SK-N-SH treated with all-trans-retinoic acid at 6 μM for 48 hours (cell line): ENCODE measurements at regions not wholly inside any gene's neighbourhood (a gene's known extent, or its start where the extent isn't known, plus 50 kb on each side); places are given as distances from the start of the nearest gene placed in this dataset.

Experiments used
- ATAC-seq: fragments of 200-7000 bp; cut with Tn5 transposase; 3 replicates; pipeline ENCODE4 v1.9.1; 2020; ENCODE audit warnings: mild to moderate bottlenecking, moderate library complexity
- ARNTL ChIP-seq: fragments of 450-650 bp; formaldehyde crosslinking; IDR thresholded peaks from 2 replicates; pipeline ENCODE4 v1.5.0; 2020; ENCODE audit warnings: low read depth, mild to moderate bottlenecking, moderate library complexity, borderline replicate concordance
- BACH2 ChIP-seq: fragments of 250-450 bp; sonication (Bioruptor Pico); IDR thresholded peaks from 2 replicates; pipeline ENCODE4 v1.9.0; 2021; ENCODE audit warnings: mild to moderate bottlenecking, borderline replicate concordance
- CREB5 ChIP-seq: fragments of 250-450 bp; sonication (Bioruptor Pico); IDR thresholded peaks from 2 replicates; pipeline ENCODE4 v1.5.1; 2020; ENCODE audit warnings: low read depth, mild to moderate bottlenecking, moderate library complexity
- CSDC2 ChIP-seq: fragments of 250-450 bp; sonication (Bioruptor Pico); IDR thresholded peaks from 2 replicates; pipeline ENCODE4 v1.5.0; 2020; ENCODE audit warnings: mild to moderate bottlenecking, moderate library complexity
- CSRNP3 ChIP-seq: fragments of 250-450 bp; sonication (Bioruptor Pico); IDR thresholded peaks from 2 replicates; pipeline ENCODE4 v1.5.1; 2021; ENCODE audit warnings: mild to moderate bottlenecking, moderate library complexity
- ESRRG ChIP-seq: fragments of 250-450 bp; sonication (Bioruptor Pico); IDR thresholded peaks from 2 replicates; pipeline ENCODE4 v1.6.1; 2021; ENCODE audit warnings: mild to moderate bottlenecking
- GLIS3 ChIP-seq: fragments of 250-450 bp; sonication (Bioruptor Pico); IDR thresholded peaks from 2 replicates; pipeline ENCODE4 v1.5.0; 2020; ENCODE audit warnings: mild to moderate bottlenecking, moderate library complexity
- ISL1 ChIP-seq: fragments of 250-450 bp; sonication (Bioruptor Pico); IDR thresholded peaks from 2 replicates; pipeline ENCODE4 v2.1.2; 2022; ENCODE audit warnings: mild to moderate bottlenecking, moderate library complexity
- OSR1 ChIP-seq: fragments of 250-450 bp; sonication (Bioruptor Pico); IDR thresholded peaks from 2 replicates; pipeline ENCODE4 v1.8.0; 2022; ENCODE audit warnings: moderate library complexity, mild to moderate bottlenecking, inconsistent platforms
- PATZ1 ChIP-seq: fragments of 250-450 bp; sonication (Bioruptor Pico); IDR thresholded peaks from 2 replicates; pipeline ENCODE4 v1.8.0; 2020; ENCODE audit warnings: mild to moderate bottlenecking, moderate library complexity, borderline replicate concordance
- PPARA ChIP-seq: fragments of 250-450 bp; sonication (Bioruptor Pico); IDR thresholded peaks from 2 replicates; pipeline ENCODE4 v1.5.0; 2020; ENCODE audit warnings: mild to moderate bottlenecking, borderline replicate concordance
- RARB ChIP-seq: fragments of 250-450 bp; sonication (Bioruptor Pico); IDR thresholded peaks from 2 replicates; pipeline ENCODE4 v1.8.0; 2021; ENCODE audit warnings: mild to moderate bottlenecking, moderate library complexity
- SNAI2 ChIP-seq: fragments of 250-450 bp; sonication (Bioruptor Pico); IDR thresholded peaks from 2 replicates; pipeline ENCODE4 v1.5.0; 2020; ENCODE audit warnings: mild to moderate bottlenecking, moderate library complexity
- TCF4 ChIP-seq: fragments of 250-450 bp; sonication (Bioruptor Pico); IDR thresholded peaks from 2 replicates; pipeline ENCODE4 v1.8.0; 2021; ENCODE audit warnings: mild to moderate bottlenecking, moderate library complexity, borderline replicate concordance
- TOX ChIP-seq: fragments of 250-450 bp; sonication (Bioruptor Pico); IDR thresholded peaks from 2 replicates; pipeline ENCODE4 v1.8.0; 2021; ENCODE audit warnings: mild to moderate bottlenecking, moderate library complexity, borderline replicate concordance
- TSHZ2 ChIP-seq: fragments of 250-450 bp; sonication (Bioruptor Pico); IDR thresholded peaks from 2 replicates; pipeline ENCODE4 v1.5.0; 2020; ENCODE audit warnings: mild to moderate bottlenecking, moderate library complexity
- ZC3H10 ChIP-seq: fragments of 250-450 bp; sonication (Bioruptor Pico); IDR thresholded peaks from 2 replicates; pipeline ENCODE4 v1.5.1; 2021; ENCODE audit warnings: mild to moderate bottlenecking, moderate library complexity
- ZFP3 ChIP-seq: fragments of 250-450 bp; sonication (Bioruptor Pico); IDR thresholded peaks from 2 replicates; pipeline ENCODE4 v1.5.0; 2020; ENCODE audit warnings: mild to moderate bottlenecking, moderate library complexity
- ZFP30 ChIP-seq: fragments of 450-650 bp; formaldehyde crosslinking; IDR thresholded peaks from 2 replicates; pipeline ENCODE4 v1.5.0; 2022; ENCODE audit warnings: mild to moderate bottlenecking, moderate library complexity
- ZNF565 ChIP-seq: fragments of 450-650 bp; formaldehyde crosslinking; conservative IDR thresholded peaks from 2 replicates; pipeline ENCODE4 v1.5.0; 2020; ENCODE audit warnings: low read depth, mild to moderate bottlenecking, moderate library complexity
- ZNF8 ChIP-seq: fragments of 450-650 bp; formaldehyde crosslinking; IDR thresholded peaks from 2 replicates; pipeline ENCODE4 v1.5.0; 2020; ENCODE audit warnings: mild to moderate bottlenecking, moderate library complexity

GRCh38 chr12:116418551-116418950, 140.6 kb upstream of the MAP1LC3B2 start:
- no peak for TF ChIP-seq SNAI2
- TF ChIP-seq TOX (CRISPR knock-in tag), result no peak
- TF ChIP-seq ZNF8 (CRISPR knock-in tag), result no peak
- no peak for TF ChIP-seq OSR1
- TF ChIP-seq ARNTL, result no peak
- TF ChIP-seq ZNF565 (CRISPR knock-in tag), result no peak
- no peak for TF ChIP-seq GLIS3 (CRISPR knock-in tag)
- no peak for TF ChIP-seq TSHZ2
- no peak for ATAC-seq

GRCh38 chr12:116420227-116420880, 138.8 kb upstream of the MAP1LC3B2 start:
- no peak for TF ChIP-seq BACH2
- TF ChIP-seq ZNF565 (CRISPR knock-in tag), result no peak
- TF ChIP-seq RARB (CRISPR knock-in tag), result no peak
- no peak for TF ChIP-seq OSR1
- TF ChIP-seq ZFP3, result no peak
- no peak for TF ChIP-seq ZNF8 (CRISPR knock-in tag)
- no peak for TF ChIP-seq TCF4
- no peak for TF ChIP-seq PATZ1
- no peak for TF ChIP-seq ZFP30 (CRISPR knock-in tag)
- TF ChIP-seq, all 23 proteins: peak for 0
- no peak; the same call in 2 of the 3 replicates for ATAC-seq

GRCh38 chr12:116421785-116422538, 137.2 kb upstream of the MAP1LC3B2 start:
- no peak for TF ChIP-seq ZNF565 (CRISPR knock-in tag)
- no peak for TF ChIP-seq ZFP3
- no peak for ATAC-seq

GRCh38 chr12:116423094-116423493, 136.1 kb upstream of the MAP1LC3B2 start:
- peak; percentile 59 for ATAC-seq
- TF ChIP-seq ZFP3 (no peak), TOX (CRISPR knock-in tag) (peak; percentile 40; the same call in 1 of the 2 replicates), ARNTL (no peak), OSR1 (no peak), TCF4 (peak; percentile 56; the same call in 1 of the 2 replicates), ESRRG (CRISPR knock-in tag) (no peak), CSDC2 (CRISPR knock-in tag) (no peak; the same call in 1 of the 2 replicates), ZFP30 (CRISPR knock-in tag) (no peak), ZNF565 (CRISPR knock-in tag) (no peak), TSHZ2 (no peak), CSRNP3 (no peak), PATZ1 (no peak), RARB (CRISPR knock-in tag) (no peak), ISL1 (CRISPR knock-in tag) (peak; percentile 66), ZC3H10 (CRISPR knock-in tag) (no peak), BACH2 (no peak), SNAI2 (no peak), CREB5 (no peak), ZNF8 (CRISPR knock-in tag) (no peak), PPARA (no peak)
